ENCODE measurements at regions not wholly inside any gene's neighbourhood (a gene's known extent, or its start where the extent isn't known, plus 50 kb on each side); places are given as distances from the start of the nearest gene placed in this dataset.

DNA sequence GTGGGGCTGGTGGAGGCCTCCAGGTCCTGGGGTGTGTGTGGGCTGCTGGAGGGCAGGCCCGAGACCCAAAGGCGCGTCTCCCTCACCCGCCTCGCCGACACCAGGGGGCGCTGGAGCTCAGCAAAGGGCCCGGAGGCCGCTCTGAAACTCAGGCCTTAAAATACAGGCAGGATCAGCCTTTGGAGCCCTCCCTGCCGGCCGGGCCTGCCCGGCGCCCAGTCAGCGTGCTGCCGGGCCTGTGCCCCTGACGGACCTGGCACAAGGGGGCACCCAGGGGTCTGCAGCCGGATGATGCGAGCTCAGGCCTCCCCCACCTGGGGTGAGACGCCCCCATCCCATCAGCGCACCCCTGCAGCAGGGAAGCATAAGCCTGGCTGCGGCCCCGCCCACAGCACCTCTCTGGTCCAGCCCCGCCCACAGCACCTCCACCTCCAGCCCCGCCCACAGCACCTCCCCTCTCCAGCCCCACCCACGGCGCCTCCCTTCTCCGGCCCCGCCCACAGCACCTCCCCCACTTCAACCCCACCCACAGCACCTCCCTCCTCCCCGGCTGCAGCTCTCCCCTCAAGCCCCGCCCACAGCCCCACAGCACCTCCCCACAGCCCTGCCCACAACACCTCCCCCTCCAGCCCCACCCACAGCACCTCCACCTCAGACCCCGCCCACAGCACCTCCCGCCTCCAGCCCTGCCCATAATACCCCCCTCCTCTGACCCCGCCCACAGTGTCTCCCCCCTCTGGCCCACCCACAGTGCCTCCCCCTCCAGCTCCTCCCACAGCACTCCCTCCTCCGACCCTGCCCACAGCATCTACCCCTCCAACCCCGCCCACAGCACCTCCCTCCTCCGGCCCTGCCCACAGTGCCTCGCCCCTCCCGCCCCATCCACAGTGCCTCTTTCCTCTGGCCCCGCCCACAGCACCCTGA lies 92.8 kb upstream of the OTOS start:
- H3K9me3 ChIP-seq (ENCODE audit: control insufficient read depth, low read length), result no peaks in the 10 kb centered on the region
- H3K27ac ChIP-seq, result no peak overlapping the region
- no peaks in the 10 kb centered on the region for H3K27me3 ChIP-seq (ENCODE audit: control insufficient read depth, insufficient read depth, low read length)
- H3K4me2 ChIP-seq (ENCODE audit: low read length), result peak overlapping the region; percentile 71
- TF ChIP-seq, protein P1, sequence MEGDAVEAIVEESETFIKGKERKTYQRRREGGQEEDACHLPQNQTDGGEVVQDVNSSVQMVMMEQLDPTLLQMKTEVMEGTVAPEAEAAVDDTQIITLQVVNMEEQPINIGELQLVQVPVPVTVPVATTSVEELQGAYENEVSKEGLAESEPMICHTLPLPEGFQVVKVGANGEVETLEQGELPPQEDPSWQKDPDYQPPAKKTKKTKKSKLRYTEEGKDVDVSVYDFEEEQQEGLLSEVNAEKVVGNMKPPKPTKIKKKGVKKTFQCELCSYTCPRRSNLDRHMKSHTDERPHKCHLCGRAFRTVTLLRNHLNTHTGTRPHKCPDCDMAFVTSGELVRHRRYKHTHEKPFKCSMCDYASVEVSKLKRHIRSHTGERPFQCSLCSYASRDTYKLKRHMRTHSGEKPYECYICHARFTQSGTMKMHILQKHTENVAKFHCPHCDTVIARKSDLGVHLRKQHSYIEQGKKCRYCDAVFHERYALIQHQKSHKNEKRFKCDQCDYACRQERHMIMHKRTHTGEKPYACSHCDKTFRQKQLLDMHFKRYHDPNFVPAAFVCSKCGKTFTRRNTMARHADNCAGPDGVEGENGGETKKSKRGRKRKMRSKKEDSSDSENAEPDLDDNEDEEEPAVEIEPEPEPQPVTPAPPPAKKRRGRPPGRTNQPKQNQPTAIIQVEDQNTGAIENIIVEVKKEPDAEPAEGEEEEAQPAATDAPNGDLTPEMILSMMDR (IDR thresholded peaks at IDR 0.05), result peak; percentile 86
- no peaks in the 10 kb centered on the region for H3K36me3 ChIP-seq (ENCODE audit: control insufficient read depth, insufficient read depth, low read length)
- H3K79me2 ChIP-seq, result no peaks in the 10 kb centered on the region
- no peak overlapping the region for H3K9ac ChIP-seq
- H2AFZ ChIP-seq, result peak overlapping the region; percentile 58
- no peak overlapping the region for H3K4me3 ChIP-seq (ENCODE audit: low read depth, low read length)
- H3K4me1 ChIP-seq, result no peaks in the 10 kb centered on the region

DNA sequence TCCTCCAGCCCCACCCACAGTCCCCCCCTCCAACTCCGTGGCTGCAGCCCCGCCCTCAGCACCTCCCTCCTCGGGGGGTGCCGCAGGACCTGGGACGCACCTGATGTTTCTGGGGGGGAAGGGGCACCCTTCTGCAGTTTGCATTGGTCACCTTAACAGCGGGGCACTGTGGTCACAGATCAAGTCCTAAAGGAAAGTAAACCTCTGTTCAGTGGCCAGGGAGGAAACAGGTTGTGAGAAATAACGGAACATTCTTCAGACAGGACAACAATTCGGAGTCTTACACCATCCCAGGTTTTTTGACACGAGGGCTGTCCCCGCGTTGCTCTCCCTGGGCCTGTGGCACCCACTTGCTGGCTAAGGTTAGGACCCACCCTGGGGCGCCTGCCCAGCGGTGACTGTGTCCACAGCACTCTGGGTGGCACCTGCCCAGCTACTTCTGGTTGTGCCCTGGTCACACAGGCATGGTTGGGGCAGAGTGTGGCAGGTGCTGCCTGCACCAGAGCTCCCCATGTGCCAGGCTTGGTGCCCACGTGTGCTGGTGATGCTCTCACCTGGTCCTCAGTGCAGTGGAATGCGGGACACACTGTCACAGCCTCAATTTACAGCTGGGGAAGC lies 93.5 kb upstream of the OTOS start:
- H3K4me2 ChIP-seq (ENCODE audit: low read length), result peak overlapping the region; percentile 17
- H3K27ac ChIP-seq, result no peak overlapping the region
- H2AFZ ChIP-seq, result peak overlapping the region; percentile 42
- no peaks in the 10 kb centered on the region for H3K9me3 ChIP-seq (ENCODE audit: control insufficient read depth, low read length)
- no peaks in the 10 kb centered on the region for H3K4me1 ChIP-seq
- H3K79me2 ChIP-seq, result no peaks in the 10 kb centered on the region
- no peaks in the 10 kb centered on the region for H3K27me3 ChIP-seq (ENCODE audit: control insufficient read depth, insufficient read depth, low read length)
- TF ChIP-seq, protein P1 (IDR thresholded peaks at IDR 0.05), result no peak
- no peak overlapping the region for H3K9ac ChIP-seq
- no peak overlapping the region for H3K4me3 ChIP-seq (ENCODE audit: low read depth, low read length)
- no peaks in the 10 kb centered on the region for H3K36me3 ChIP-seq (ENCODE audit: control insufficient read depth, insufficient read depth, low read length)

DNA sequence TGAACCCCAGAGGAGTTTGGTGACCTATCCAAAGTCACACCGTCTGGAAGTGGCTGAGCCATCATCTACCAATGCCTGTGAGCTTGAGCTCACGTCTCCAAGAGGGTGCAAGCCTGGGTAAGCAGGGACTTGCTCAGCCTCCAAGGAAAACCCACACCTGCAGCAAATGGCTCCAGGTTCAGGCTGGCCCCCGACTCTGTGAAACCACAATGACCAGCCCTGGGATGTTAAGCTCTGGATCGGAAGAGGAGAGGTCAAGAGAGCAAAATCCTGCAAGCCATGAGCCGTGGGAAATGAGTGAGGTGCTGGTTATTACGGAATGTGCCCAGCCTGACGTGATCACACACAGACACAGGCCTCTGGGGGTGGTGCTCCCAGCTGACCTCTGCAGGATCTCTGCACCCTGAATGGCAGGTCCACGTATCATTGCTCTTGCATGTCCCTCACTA lies 94.1 kb upstream of the OTOS start:
- no peaks in the 10 kb centered on the region for H3K79me2 ChIP-seq
- H3K4me3 ChIP-seq (ENCODE audit: low read depth, low read length), result no peak overlapping the region
- TF ChIP-seq, protein P1 (IDR thresholded peaks at IDR 0.05), result no peak
- no peak overlapping the region for H2AFZ ChIP-seq
- no peak overlapping the region for H3K9ac ChIP-seq
- no peak overlapping the region for H3K27ac ChIP-seq
- no peaks in the 10 kb centered on the region for H3K36me3 ChIP-seq (ENCODE audit: control insufficient read depth, insufficient read depth, low read length)
- no peak overlapping the region for H3K4me2 ChIP-seq (ENCODE audit: low read length)
- H3K9me3 ChIP-seq (ENCODE audit: control insufficient read depth, low read length), result no peaks in the 10 kb centered on the region
- no peaks in the 10 kb centered on the region for H3K4me1 ChIP-seq
- H3K27me3 ChIP-seq (ENCODE audit: control insufficient read depth, insufficient read depth, low read length), result no peaks in the 10 kb centered on the region

DNA sequence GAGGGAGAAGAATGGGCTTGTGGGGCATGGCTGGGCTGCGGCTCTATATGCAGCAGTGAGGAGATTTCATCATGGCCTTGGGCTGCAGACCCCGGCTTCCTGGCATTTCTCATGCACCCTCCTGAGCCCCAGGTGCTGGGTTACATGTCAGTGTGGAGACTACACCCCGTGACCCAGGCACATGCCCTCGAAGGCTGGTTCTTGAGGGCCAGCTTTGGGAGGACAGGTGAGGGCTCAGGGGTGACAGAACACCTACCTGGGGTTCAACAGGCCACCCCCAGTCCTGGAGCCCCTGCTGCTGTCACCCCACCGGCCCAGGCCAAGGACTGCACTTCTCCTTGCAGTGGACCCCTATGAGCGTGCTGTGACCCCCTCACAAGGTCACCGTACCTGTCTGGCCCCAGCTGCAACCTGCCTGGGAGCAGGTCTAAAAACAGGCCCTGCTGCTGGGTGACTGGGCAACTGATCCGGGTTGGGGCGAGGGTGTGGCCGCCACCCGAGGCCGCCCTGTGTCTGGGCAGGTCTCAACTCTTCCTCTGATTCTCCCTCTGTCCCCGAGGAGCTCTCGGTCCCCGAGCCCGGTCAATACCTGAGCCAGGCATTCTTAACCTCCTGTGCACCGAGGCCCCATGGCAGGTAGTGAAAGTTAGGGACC lies 94.8 kb upstream of the OTOS start:
- no peaks in the 10 kb centered on the region for H3K4me1 ChIP-seq
- no peak overlapping the region for H3K9ac ChIP-seq
- no peak overlapping the region for H2AFZ ChIP-seq
- no peak overlapping the region for H3K4me2 ChIP-seq (ENCODE audit: low read length)
- no peak overlapping the region for H3K27ac ChIP-seq
- H3K27me3 ChIP-seq (ENCODE audit: control insufficient read depth, insufficient read depth, low read length), result no peaks in the 10 kb centered on the region
- TF ChIP-seq, protein P1 (IDR thresholded peaks at IDR 0.05), result no peak
- no peaks in the 10 kb centered on the region for H3K9me3 ChIP-seq (ENCODE audit: control insufficient read depth, low read length)
- H3K79me2 ChIP-seq, result no peaks in the 10 kb centered on the region
- no peaks in the 10 kb centered on the region for H3K36me3 ChIP-seq (ENCODE audit: control insufficient read depth, insufficient read depth, low read length)
- H3K4me3 ChIP-seq (ENCODE audit: low read depth, low read length), result no peak overlapping the region
